Thyroid gland (tissue), 4 donors: ENCODE measurements at regions not wholly inside any gene's neighbourhood (a gene's known extent, or its start where the extent isn't known, plus 50 kb on each side); places are given as distances from the start of the nearest gene placed in this dataset.

ENCODE experiments used
- DNase-seq, 2 donors: peaks; one replicate each; pipeline ENCODE4 v3.0.0-alpha.2; 2019
- H3K27ac ChIP-seq, 3 donors: fragments of 200-600 bp; sonication (generic); 1 replicate in 2 of 3; 2 replicates in 1 of 3; pipeline ENCODE4 v1.5.1; 2016 to 2019; ENCODE audit warnings: mild to moderate bottlenecking in 1 of 3, moderate library complexity in 1 of 3
- H3K27me3 ChIP-seq: fragments of 200-600 bp; sonication (generic); one replicate; pipeline ENCODE4 v1.5.1; 2019
- H3K36me3 ChIP-seq, 2 donors: fragments of 200-600 bp; sonication (generic); one replicate each; pipeline ENCODE4 v1.5.1; 2016 to 2019
- H3K4me1 ChIP-seq, 2 donors: fragments of 200-600 bp; sonication (generic); one replicate each; pipeline ENCODE4 v1.5.1; 2017 to 2019
- H3K4me3 ChIP-seq, 3 donors: fragments of 200-600 bp; sonication (generic); replicated peaks in 1 of 3; 1 replicate in 2 of 3; 2 replicates in 1 of 3; pipeline ENCODE4 v1.5.1; 2016; ENCODE audit warnings: mild to moderate bottlenecking in 1 of 3
- H3K9me3 ChIP-seq: fragments of 200-600 bp; sonication (generic); one replicate; pipeline ENCODE4 v1.5.1; 2017
- POLR2A ChIP-seq, 2 donors: fragments of 450-650 bp; IDR thresholded peaks; one replicate each; pipeline ENCODE4 v1.6.1; 2017; ENCODE audit warnings: antibody characterized with exemption in 2 of 2, mild to moderate bottlenecking in 2 of 2, moderate library complexity in 1 of 2
- WGBS, 2 donors: methylation state at CpG; one replicate each; pipeline ENCODE4 v1.1.5; 2017; 5-methylcytosine and 5-hydroxymethylcytosine counted together
- intact Hi-C: fragments of 100-400 bp; cut with DNase I; formaldehyde crosslinking; loops from one replicate; pipeline ENCODE4 v1.15.1; 2023
- TF ChIP-seq, protein P1 (sequence below), 6 experiments: fragments of 200-600 bp in 3 of 6; fragments of 450-650 bp in 3 of 6; sonication (generic) in 3 of 6; IDR thresholded peaks; one replicate each; pipeline ENCODE4 v1.5.1; 2016 to 2019; ENCODE audit warnings: antibody characterized with exemption in 6 of 6, mild to moderate bottlenecking in 2 of 6, inconsistent platforms in 1 of 6, moderate library complexity in 1 of 6

DNA sequence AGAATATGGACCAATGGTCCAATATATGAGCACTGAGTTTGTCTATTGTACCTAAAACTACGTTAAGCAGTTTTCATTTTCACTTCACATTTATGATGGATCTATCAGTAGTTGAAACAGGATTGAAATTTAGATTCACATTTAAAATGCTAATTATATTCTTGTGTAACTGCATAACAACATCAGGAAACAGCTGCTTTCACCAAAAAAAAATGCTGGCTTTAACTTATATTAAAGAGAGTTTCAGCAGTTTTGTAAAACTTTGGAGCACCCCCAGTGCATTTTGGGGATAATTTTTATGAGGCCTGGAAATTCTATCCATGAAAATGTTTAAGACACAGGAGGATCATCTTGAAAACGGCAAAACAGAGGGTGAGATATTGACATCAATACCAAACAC is 142.8 kb upstream of the ROBO2 start:
- DNase-seq, result no peak
- TF ChIP-seq POLR2A (IDR thresholded peaks at IDR 0.05), result no peak
- TF ChIP-seq, protein P1, sequence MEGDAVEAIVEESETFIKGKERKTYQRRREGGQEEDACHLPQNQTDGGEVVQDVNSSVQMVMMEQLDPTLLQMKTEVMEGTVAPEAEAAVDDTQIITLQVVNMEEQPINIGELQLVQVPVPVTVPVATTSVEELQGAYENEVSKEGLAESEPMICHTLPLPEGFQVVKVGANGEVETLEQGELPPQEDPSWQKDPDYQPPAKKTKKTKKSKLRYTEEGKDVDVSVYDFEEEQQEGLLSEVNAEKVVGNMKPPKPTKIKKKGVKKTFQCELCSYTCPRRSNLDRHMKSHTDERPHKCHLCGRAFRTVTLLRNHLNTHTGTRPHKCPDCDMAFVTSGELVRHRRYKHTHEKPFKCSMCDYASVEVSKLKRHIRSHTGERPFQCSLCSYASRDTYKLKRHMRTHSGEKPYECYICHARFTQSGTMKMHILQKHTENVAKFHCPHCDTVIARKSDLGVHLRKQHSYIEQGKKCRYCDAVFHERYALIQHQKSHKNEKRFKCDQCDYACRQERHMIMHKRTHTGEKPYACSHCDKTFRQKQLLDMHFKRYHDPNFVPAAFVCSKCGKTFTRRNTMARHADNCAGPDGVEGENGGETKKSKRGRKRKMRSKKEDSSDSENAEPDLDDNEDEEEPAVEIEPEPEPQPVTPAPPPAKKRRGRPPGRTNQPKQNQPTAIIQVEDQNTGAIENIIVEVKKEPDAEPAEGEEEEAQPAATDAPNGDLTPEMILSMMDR (IDR thresholded peaks at IDR 0.05), result no peak

DNA sequence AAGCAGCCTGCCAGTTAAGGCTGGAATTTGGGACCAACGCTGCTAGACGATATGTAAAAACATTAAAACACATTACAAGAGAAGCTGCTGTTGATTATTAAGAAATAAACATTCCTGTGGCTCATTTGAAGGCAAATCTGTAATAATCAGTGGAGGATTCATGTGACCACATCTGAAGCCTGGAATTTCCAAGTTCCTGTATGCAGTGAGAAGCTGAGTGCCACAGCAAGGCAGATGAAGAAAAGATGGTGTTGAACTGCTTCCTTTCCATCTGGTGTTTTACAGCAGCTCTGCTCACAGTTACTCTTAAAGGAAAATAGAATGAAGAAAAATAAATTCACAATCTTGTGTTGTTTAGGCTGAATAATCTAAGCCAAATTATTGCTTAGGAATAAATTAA is 139.3 kb upstream of the ROBO2 start:
- no peak for DNase-seq
- Histone ChIP-seq H3K36me3 (no peaks in the 10 kb centered on the region), H3K4me3 (no peak overlapping the region), H3K27me3 (no peaks in the 10 kb centered on the region), H3K9me3 (no peaks in the 10 kb centered on the region), H3K4me1 (no peaks in the 10 kb centered on the region), H3K27ac (no peak overlapping the region)
- TF ChIP-seq, protein P1 (IDR thresholded peaks at IDR 0.05), result no peak
- no peak for TF ChIP-seq POLR2A (IDR thresholded peaks at IDR 0.05)
- 93 to 96% methylated on average over 2 of the region's 2 CpGs for WGBS, 2 donors
- intact Hi-C loops, result no loop called here

More for the DNA sequence above, 142.8 kb upstream of the ROBO2 start:
- Histone ChIP-seq H3K27me3 (no peaks in the 10 kb centered on the region), H3K27ac (no peak overlapping the region), H3K4me3 (no peak overlapping the region), H3K4me1 (no peaks in the 10 kb centered on the region), H3K9me3 (no peaks in the 10 kb centered on the region), H3K36me3 (no peaks in the 10 kb centered on the region)
- 74 to 86% methylated on average over 2 of the region's 2 CpGs for WGBS, 2 donors
- intact Hi-C loops, result no loop called here

- H3K4me3 ChIP-seq, result no peak overlapping the region
- intact Hi-C loops, result no loop called here
- WGBS, 2 donors, result 39 to 50% methylated on average over 1 of the region's 1 CpG
- H3K36me3 ChIP-seq, result no peaks in the 10 kb centered on the region
- H3K9me3 ChIP-seq, result no peaks in the 10 kb centered on the region
- H3K27me3 ChIP-seq, result no peaks in the 10 kb centered on the region
- H3K4me1 ChIP-seq, result no peaks in the 10 kb centered on the region
- no peak overlapping the region for H3K27ac ChIP-seq
- no peak for TF ChIP-seq POLR2A (IDR thresholded peaks at IDR 0.05)
- no peak for DNase-seq
These were observed 131.7 kb upstream of the ROBO2 start for GRCh38 chr3:76908156-76908555.

DNA sequence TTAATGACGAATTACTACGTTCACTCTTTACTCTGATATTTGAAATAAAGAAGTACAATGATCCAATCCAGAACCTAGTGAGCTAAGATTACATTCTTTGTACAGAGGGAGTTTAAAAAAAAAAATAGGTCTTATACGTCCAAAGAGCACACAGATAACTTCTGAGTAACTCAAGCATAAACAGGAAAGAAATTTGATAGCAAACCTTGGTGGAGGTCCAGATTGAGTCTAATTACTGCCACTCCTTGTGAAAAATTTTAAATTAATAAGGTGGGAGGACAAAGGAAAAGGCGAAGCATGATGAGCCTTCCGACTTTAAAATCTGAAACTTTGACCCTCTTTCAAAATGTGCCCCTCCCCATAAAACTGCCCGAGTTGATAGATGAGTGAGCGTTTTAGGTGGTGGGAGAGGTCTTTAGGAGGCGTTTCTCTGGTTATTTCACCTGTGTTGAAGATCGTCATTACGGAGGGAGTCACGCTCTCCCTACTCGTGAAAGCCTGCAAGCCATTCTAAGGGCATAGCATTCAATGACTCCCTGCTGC is 127.0 kb upstream of the ROBO2 start:
- DNase-seq, result no peak
- H3K4me3 ChIP-seq, result no peak overlapping the region
- H3K36me3 ChIP-seq, result no peaks in the 10 kb centered on the region
- H3K27me3 ChIP-seq, result no peaks in the 10 kb centered on the region
- WGBS, 2 donors, result 66 to 80% methylated on average over 12 of the region's 12 CpGs
- TF ChIP-seq POLR2A (IDR thresholded peaks at IDR 0.05), result no peak
- TF ChIP-seq, protein P1 (IDR thresholded peaks at IDR 0.05), result no peak
- no peaks in the 10 kb centered on the region for H3K9me3 ChIP-seq
- H3K27ac ChIP-seq, result no peak overlapping the region
- no peaks in the 10 kb centered on the region for H3K4me1 ChIP-seq
- intact Hi-C loops, result no loop called here

DNA sequence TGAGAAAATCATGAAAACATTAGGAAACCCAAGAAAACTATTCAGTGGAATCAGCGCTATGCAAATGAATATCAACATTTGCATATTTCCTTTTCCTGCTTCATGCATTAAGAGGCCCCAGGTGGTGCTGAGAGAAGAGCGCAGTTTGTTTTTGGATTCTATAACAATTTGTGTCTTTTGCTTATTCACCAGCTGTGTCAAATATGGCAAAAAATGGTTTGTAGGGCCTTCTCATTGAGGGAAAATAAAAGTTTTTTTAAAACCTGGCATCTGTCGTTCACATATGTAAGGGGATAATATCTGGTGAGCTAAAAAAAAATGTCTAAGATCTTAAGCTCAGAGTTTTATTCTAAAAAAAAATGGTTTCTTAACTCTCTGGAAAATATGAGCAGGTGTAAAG is 122.5 kb upstream of the ROBO2 start:
- H3K36me3 ChIP-seq, result no peaks in the 10 kb centered on the region
- DNase-seq, result no peak
- TF ChIP-seq, protein P1 (IDR thresholded peaks at IDR 0.05), result no peak
- no peak for TF ChIP-seq POLR2A (IDR thresholded peaks at IDR 0.05)
- no peaks in the 10 kb centered on the region for H3K27me3 ChIP-seq
- no peaks in the 10 kb centered on the region for H3K9me3 ChIP-seq
- H3K27ac ChIP-seq, result no peak overlapping the region
- 87 to 92% methylated on average over 3 of the region's 3 CpGs for WGBS, 2 donors
- H3K4me3 ChIP-seq, result no peak overlapping the region
- intact Hi-C loops, result no loop called here
- no peaks in the 10 kb centered on the region for H3K4me1 ChIP-seq

DNA sequence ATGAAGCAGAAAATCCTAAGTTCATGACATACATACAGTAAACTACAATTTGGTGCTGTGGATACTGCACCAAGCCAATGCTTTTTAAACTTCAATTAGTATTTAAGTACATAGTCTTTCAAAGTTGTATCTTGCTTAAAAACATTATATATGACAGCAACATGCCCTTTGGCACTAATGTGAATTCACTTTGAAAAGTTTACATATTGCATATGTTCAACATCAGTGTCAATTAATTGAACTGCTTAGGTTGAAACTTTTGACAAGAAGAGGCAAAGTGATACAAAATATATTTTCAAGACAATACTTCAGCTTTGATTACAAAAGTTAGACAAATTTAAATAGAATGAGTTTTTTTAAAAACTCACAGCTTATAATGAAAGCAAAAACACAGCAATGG is 119.4 kb upstream of the ROBO2 start:
- Histone ChIP-seq H3K4me3 (no peak overlapping the region), H3K9me3 (no peaks in the 10 kb centered on the region), H3K27ac (no peak overlapping the region), H3K27me3 (no peaks in the 10 kb centered on the region), H3K4me1 (no peaks in the 10 kb centered on the region), H3K36me3 (no peaks in the 10 kb centered on the region)
- intact Hi-C loops, result no loop called here
- no peak for DNase-seq
- no peak for TF ChIP-seq POLR2A (IDR thresholded peaks at IDR 0.05)
- TF ChIP-seq, protein P1 (IDR thresholded peaks at IDR 0.05), result no peak
